Eye (tissue), 1 donor: ENCODE measurements at regions not wholly inside any gene's neighbourhood (a gene's known extent, or its start where the extent isn't known, plus 50 kb on each side); places are given as distances from the start of the nearest gene placed in this dataset.
"Not testable (repeated sequence)": the region's sequence is repeated elsewhere in the genome, so short reads cannot be mapped to it uniquely, and the experiment has no call there.

Experiments used
- DNase-seq: peaks from one replicate; pipeline ENCODE4 v3.0.0-alpha.2; 2015

DNA sequence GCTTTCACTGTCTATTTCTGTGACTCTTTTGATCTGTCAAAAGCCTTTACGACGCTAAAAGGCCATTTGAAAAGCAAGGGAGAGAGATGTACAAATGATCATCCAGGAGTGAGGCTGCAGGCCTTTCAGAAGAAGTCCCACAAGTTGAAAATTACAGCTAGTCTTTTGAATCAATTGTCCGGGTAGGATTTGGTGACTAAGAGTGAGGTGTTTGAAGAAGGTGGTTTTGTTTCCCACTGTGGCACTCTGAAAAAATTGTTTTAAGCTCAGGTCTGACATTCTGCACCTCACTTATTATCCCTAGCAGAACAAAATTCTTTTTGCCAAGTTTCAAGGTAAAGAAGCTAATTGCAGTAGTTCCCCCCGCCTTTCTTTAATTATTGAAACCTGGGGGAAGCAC, 50.8 kb upstream of the TMEM108 start:
- DNase-seq = no peak

DNA sequence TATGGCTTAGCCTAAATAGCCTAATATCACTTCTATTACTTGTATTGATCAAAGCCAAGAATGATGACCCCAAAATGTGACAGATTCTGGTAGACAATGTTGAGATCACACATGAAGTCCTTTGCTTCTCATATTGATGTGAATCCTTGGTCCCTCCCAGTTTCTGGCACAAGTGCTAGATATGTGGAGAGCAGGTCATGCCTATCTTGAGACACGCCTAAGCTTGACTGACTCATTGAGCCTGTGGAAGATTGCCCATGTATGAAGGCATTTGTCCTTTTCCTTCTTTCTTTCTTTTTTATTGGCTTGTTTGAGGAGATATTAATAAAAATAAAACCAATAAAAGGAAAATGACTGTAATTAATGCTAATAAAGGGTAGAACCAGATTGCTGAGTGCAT, 54.0 kb upstream of the TMEM108 start:
- DNase-seq = no peak

- DNase-seq = no peak
Observed at GRCh38 chr3:132983143-132983770, 54.9 kb upstream of the TMEM108 start.

- no peak for DNase-seq
Observed at GRCh38 chr3:132981719-132982118, 56.5 kb upstream of the TMEM108 start.

DNA sequence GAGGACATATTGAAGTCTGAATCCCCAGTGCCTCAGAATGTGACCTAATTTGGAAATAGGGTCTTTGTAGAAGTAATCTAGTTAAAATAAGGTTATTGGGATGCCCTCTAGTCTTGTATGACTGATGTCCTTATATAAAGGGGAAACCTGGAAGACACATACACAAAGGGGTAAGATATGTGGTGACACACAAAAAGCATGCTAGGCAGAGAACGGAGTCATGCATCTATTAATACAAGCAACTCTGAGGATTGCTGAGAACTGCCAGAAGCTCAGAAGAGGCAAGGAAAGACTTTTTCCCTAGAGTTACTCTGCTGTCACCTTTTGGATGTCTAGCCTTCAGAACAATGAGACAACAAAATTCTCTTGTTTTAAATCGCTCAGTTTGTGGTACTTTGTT, 58.1 kb upstream of the TMEM108 start:
- DNase-seq = no peak

DNA sequence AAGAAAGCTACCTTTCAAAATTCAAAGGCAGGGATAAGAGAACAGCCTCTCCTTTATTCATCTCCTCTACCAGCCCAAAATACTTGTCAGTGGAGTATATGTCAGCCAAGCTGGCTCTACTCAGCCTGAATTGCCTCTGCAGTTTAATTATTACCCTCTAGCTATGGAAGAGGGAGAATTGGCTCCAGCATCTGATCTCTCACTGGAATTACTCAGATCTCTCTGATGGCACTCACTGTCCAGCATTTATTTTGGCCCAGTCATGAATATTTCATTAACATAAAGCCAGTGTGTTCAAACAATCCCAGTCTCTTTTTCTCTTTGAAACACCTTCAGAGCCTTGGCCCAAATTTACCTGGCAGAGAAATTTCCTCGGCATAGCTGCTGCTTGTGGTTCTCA, 58.6 kb upstream of the TMEM108 start:
- DNase-seq = no peak

DNA sequence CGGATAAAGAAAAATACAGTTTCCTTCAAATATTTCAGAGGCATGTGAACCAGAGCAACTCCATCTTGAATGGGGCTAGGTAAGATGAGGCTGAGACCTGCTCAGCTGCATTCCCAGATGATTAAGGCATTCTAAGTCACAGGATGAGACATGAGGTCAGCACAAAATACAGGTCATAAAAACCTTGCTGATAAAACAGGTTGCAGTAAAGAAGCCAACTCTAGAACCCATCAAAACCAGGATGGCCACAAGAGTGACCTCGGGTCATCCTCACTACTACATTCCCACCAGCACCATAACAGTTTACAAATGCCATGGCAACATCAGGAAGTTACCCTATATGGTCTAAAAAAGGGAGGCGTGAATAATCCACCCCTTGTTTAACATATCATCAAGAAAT, 59.2 kb upstream of the TMEM108 start:
- DNase-seq = not testable (repeated sequence)

DNA sequence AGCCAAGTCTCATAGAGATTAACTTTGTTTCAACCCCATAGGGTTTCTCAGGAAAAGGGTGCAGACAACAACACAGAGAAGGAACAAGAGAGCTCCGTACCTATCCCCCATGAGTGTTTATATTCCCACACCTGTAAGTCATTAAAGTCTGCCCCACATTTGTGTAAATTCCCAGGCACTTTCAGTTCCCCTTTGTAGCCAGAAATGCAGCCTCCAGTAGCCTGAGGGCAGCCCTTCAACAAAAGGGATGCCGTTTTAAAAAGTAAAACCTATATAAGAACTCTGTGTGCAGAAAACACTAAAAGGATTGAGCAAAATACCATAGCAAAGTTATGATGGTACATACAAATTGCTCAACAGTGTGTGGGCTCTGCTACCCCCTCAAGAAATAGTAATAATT, 59.7 kb upstream of the TMEM108 start:
- no peak for DNase-seq

DNA sequence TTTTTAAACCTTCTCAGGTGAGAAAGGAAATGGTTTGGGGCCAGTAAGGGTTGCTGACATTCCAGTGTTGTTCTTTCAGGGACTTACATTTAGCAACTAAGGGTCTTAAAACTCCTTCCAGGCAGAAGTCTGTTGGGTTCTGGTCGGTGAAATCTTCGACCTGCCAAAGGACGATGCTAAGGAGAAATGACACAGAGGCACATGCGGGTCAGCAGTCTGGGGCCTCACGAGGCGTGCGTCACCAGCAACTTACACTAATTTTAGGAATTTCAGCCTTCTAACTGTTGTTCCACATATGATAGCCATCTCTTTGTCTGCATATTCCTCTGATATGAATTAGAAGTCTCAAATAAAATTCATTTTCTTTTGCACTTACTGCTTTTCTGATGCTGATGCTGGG, 64.1 kb upstream of the TMEM108 start:
- no peak for DNase-seq

- no peak for DNase-seq
Observed at GRCh38 chr3:132973441-132973840, 64.8 kb upstream of the TMEM108 start.

DNA sequence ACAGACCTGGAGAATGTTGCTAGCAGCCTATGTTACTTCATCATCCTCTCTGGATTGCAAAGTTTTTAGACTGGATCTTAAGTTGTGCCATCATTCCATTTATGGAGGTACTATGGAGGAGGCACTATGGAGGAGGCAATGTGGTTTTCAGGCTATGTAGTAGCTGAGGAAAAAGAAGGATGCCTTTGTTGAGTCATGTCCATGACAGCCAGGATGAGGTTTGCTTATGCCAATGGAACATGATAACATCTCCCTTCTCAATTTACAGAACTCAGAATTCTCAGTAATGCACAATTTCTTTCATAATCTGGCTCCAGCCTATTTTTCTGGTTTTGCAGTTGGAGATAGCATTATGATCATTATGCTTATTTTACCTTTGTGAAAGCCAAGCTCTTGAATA, 65.9 kb upstream of the TMEM108 start:
- no peak for DNase-seq

DNA sequence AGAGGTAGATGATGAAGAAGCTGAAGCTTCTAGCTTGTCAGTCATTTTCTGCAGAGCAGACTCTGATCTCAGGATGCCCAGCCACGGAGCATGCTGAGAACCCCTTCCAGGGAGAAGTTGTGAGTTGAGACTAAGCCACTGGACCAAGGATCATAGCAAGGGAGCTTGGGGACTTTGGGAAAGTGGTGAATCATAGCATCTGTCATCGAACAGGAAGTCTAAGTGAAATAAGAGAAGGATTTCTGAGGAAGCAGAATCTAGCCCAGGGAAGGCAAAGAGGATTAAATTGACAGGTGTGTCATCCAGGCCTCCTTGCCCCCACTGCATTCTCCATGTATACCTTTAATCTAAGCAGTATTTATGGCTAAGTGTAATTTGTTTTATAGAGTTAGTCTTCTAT, 71.8 kb upstream of the TMEM108 start:
- DNase-seq = no peak

- DNase-seq = peak; percentile 27
Observed at GRCh38 chr3:132964266-132964665, 73.9 kb upstream of the TMEM108 start.

GRCh38 chr3:132963786-132964185, 74.4 kb upstream of the TMEM108 start:
- peak; percentile 63 for DNase-seq

GRCh38 chr3:132961991-132962390, 76.2 kb upstream of the TMEM108 start:
- DNase-seq = no peak

DNA sequence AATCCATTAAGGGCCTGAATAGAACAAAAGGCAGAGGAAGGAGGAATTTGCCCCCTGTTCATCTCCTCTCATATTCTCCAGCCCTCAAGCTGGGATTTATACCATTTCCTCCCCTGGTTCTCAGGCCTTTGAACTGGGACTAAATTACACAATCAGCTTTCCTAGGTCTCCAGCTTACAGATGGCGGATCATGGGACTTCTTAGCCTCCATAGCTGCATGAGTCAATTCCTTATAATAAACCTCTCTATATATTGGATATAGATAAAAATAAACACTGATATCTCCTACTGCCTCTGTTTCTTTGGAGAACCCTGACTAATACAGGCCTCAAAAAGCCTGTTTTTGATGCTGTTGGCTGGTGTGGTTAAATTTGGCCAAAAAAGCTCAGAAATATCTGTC, 84.5 kb upstream of the TMEM108 start:
- DNase-seq = no peak

DNA sequence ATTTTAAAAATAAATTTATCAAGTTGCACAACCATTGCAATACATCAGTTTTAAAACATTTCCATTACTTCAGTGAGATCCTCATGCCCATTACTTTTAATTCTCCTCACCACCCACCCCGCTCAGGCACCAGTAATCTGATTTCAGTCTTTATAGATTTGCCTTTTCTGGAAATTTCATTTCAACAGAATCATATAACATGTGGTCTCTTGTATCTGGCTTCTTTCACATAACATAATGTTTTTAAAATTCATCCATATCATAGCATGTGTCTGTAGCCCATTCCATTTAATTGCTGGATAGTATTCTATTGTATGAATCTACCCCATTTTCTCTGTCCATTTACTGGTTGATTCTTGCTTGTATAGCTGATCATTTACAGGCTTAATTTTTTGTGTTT, 110.3 kb upstream of the TMEM108 start:
- no peak for DNase-seq

GRCh38 chr3:132926098-132926497, 112.1 kb upstream of the TMEM108 start:
- no peak for DNase-seq

GRCh38 chr3:132925256-132925930, 112.8 kb upstream of the TMEM108 start:
- DNase-seq = no peak

GRCh38 chr3:132916096-132916495, 122.1 kb upstream of the TMEM108 start:
- no peak for DNase-seq

DNA sequence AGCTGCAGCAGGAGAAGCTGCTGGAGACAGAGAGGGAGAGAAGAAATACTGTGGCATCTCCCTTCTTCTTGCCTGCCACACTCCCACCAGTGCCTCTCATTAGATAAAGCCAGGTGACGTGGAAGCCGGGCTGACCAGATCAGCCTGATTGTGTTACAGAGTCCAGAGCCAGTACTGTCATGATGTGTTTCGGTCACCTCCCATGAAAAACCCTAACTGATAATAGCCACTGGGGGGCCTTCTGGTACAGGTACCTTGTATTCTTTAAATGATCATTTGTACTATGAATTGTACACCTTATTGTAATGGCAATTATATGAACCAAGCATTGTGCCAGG, 125.8 kb upstream of the TMEM108 start:
- DNase-seq = no peak

DNA sequence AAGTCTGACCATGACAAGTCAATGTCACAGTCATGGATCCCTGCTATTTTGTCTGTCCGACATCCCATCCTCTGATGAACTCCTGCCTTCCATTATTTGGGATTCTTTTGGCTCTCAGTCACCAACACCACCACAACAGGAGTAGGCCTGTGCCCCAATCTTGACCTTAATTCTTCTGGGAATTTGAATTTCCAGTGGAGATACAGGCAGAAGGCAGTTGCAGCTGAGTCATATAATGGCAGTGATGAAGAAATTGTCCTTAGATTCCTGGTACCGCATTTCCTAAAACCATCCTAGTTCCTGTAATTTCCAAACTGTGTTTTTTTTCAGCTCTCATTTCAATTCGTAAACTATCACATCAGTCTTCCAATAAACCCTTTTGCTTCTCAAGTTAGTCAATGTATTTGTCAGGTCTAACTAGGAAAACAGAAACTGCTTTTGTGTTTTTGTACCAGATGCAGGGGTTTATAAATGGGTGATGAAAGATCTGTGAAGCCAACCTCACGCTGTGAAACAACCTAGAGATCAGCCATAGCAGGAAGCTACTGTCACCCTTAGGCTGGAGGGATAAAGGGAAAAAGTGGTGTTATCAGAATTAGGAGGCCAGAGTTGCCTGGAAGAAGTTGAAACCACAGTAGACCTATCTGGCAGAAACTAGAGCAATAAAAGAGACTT, 126.3 kb upstream of the TMEM108 start:
- no peak for DNase-seq

- DNase-seq = no peak
Observed at GRCh38 chr3:132907293-132907692, 130.9 kb upstream of the TMEM108 start.

GRCh38 chr3:132900481-132900880, 137.7 kb upstream of the TMEM108 start:
- no peak for DNase-seq

- DNase-seq = no peak
Observed at GRCh38 chr3:132898141-132898540, 140.1 kb upstream of the TMEM108 start.
